Upper lobe of right lung (tissue), 1 donor: ENCODE measurements at regions not wholly inside any gene's neighbourhood (a gene's known extent, or its start where the extent isn't known, plus 50 kb on each side); places are given as distances from the start of the nearest gene placed in this dataset.

Source experiments
- ATAC-seq: fragments of 200-7000 bp; cut with Tn5 transposase; one replicate; pipeline ENCODE4 v1.9.1; 2020; ENCODE audit warnings: mild to moderate bottlenecking, moderate library complexity
- DNase-seq: peaks from one replicate; pipeline ENCODE4 v3.0.0-alpha.2; 2020
- H3K27ac ChIP-seq: fragments of 200-600 bp; one replicate; pipeline ENCODE4 v1.8.0; 2022
- H3K27me3 ChIP-seq: fragments of 200-600 bp; one replicate; pipeline ENCODE4 v1.8.0; 2022; ENCODE audit warnings: mild to moderate bottlenecking
- H3K36me3 ChIP-seq: fragments of 200-600 bp; one replicate; pipeline ENCODE4 v1.8.0; 2022
- H3K4me1 ChIP-seq: fragments of 200-600 bp; one replicate; pipeline ENCODE4 v1.8.0; 2022
- H3K4me3 ChIP-seq: fragments of 200-600 bp; one replicate; pipeline ENCODE4 v1.8.0; 2022; ENCODE audit warnings: mild to moderate bottlenecking
- H3K9me3 ChIP-seq: fragments of 200-600 bp; one replicate; pipeline ENCODE4 v1.8.0; 2022
- intact Hi-C: fragments of 100-400 bp; cut with DNase I; formaldehyde crosslinking; loops from one replicate; pipeline ENCODE4 v1.11.0; 2022
- TF ChIP-seq, protein P1 (sequence below): fragments of 200-600 bp; IDR thresholded peaks from one replicate; pipeline ENCODE4 v1.8.0; 2022; ENCODE audit warnings: antibody characterized with exemption
- donor health status: DM: no; HTN: yes; CAD: no; lungs with severe emphysema.

DNA sequence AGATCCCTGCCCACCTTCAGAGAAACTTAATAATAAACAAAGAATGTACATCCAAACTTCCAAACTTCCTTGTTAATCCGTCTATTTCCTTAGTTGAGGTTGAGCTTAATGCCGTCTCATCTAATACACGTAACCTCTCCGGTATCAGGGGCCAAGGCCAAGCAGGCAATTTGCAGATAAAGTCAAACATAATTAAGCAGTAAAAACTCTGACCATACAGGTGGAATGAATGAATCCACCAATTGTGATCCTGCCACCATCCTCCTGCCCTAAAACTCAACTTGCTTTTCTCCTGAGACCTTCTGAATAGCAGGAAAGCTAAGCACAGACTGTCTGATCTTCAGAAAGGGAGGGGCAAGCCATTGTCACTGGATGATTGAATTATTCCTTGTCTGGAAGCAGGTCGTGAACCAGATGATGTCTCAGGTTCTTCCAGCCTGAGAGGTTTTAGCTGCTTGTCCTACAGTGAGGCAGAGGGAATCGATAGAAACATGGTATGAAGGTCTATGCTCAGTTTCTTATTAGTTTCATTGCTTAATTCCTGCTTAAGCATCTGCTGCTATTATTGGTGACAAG lies 1111.8 kb upstream of the EEF2KMT start:
- no peaks in the 10 kb centered on the region for H3K36me3 ChIP-seq
- H3K27me3 ChIP-seq, result no peaks in the 10 kb centered on the region
- TF ChIP-seq, protein P1, sequence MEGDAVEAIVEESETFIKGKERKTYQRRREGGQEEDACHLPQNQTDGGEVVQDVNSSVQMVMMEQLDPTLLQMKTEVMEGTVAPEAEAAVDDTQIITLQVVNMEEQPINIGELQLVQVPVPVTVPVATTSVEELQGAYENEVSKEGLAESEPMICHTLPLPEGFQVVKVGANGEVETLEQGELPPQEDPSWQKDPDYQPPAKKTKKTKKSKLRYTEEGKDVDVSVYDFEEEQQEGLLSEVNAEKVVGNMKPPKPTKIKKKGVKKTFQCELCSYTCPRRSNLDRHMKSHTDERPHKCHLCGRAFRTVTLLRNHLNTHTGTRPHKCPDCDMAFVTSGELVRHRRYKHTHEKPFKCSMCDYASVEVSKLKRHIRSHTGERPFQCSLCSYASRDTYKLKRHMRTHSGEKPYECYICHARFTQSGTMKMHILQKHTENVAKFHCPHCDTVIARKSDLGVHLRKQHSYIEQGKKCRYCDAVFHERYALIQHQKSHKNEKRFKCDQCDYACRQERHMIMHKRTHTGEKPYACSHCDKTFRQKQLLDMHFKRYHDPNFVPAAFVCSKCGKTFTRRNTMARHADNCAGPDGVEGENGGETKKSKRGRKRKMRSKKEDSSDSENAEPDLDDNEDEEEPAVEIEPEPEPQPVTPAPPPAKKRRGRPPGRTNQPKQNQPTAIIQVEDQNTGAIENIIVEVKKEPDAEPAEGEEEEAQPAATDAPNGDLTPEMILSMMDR, result no peak
- no peaks in the 10 kb centered on the region for H3K4me1 ChIP-seq
- H3K4me3 ChIP-seq, result no peak overlapping the region
- no peaks in the 10 kb centered on the region for H3K9me3 ChIP-seq
- intact Hi-C loops, result no loop called here
- DNase-seq, result no peak
- no peak overlapping the region for H3K27ac ChIP-seq
- ATAC-seq, result no peak

DNA sequence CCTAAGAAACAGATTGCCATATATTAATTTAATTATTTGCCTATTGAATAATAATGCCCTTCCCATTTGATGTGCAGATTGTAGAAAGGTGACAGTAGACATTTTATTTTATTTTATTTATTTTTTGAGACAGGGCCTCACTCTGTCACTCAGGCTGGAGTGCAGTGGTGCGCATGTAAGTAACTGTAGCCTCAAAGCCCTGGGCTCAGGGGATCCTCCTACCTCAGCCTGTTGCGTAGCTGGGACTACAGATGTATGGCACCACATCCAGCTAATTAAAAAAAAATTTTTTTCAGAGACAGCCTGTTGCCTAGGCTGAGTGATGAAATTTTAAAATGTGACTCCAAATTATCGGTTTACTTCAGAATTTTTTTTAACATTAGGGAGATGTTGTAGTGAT lies 1110.0 kb upstream of the EEF2KMT start:
- no peaks in the 10 kb centered on the region for H3K27me3 ChIP-seq
- no peaks in the 10 kb centered on the region for H3K36me3 ChIP-seq
- DNase-seq, result no peak
- TF ChIP-seq, protein P1, result no peak
- intact Hi-C loops, result no loop called here
- H3K9me3 ChIP-seq, result no peaks in the 10 kb centered on the region
- no peak overlapping the region for H3K27ac ChIP-seq
- ATAC-seq, result no peak
- H3K4me1 ChIP-seq, result no peaks in the 10 kb centered on the region
- H3K4me3 ChIP-seq, result no peak overlapping the region

DNA sequence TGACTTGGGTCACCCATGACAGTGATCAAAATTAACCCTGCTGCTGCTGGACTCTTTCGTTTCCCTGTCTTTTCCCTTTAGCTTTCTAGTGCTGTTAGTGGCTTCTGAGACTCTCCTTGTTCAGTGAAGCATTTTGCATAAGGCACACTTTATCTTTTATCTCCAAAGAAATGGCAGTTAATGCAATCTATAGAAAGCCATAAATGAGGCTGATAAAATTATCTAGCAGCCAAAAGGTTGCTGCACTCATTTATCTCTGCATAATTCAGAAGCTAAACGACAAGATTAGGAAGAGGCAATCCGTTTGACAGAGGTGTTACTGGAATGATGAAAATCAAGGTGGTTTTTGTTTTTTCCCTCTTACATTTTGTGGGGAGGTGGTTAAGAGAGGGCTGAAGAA lies 1109.5 kb upstream of the EEF2KMT start:
- Histone ChIP-seq H3K4me1 (no peaks in the 10 kb centered on the region), H3K4me3 (no peak overlapping the region), H3K27me3 (no peaks in the 10 kb centered on the region), H3K36me3 (no peaks in the 10 kb centered on the region), H3K9me3 (no peaks in the 10 kb centered on the region), H3K27ac (no peak overlapping the region)
- ATAC-seq (no peak), DNase-seq (no peak)
- intact Hi-C loops, result no loop called here
- TF ChIP-seq, protein P1, result no peak

DNA sequence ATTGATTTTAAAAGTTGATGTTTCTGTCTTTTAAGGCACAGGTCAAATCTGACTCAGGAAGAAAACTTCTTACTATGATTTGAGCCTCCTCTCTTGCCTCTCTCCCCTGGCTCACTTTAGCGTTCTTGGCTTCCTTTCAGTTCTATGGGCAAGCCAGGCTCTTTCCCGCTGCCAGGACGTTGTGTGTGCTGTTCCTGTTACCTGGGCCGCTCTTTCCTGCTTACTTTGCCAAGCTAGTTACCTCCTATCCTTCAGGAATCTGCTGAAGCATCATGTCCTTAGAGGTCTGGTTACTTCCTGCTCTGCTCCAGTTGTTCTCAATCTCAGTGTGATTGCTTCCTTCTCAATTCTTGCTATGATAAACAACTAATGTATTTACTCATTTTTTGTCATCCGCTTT lies 1108.5 kb upstream of the EEF2KMT start:
- Histone ChIP-seq H3K9me3 (no peaks in the 10 kb centered on the region), H3K27me3 (no peaks in the 10 kb centered on the region), H3K36me3 (no peaks in the 10 kb centered on the region), H3K4me3 (no peak overlapping the region), H3K4me1 (no peaks in the 10 kb centered on the region), H3K27ac (no peak overlapping the region)
- DNase-seq, result no peak
- TF ChIP-seq, protein P1, result no peak
- intact Hi-C loops, result no loop called here
- peak; percentile 73 for ATAC-seq

DNA sequence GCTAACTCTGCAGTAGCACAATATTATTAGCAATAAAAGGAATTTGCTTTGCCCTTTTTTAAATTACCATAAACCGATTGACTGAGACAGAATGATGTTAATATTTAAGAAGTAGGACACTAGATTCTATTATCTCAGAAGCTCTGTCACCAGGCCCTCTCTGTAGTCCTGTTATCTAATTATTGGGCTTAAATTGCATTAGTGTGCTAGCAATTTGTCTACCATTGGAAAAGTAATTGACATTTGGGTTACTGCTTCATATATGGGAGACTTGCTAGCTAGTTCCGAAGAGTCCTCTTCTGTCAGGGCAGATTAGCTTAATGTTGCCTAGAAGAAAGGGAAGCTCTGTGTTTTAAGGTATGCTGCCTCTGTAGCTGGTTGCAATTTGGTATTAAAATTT lies 1107.3 kb upstream of the EEF2KMT start:
- Histone ChIP-seq H3K36me3 (no peaks in the 10 kb centered on the region), H3K27ac (no peak overlapping the region), H3K4me3 (no peak overlapping the region), H3K4me1 (no peaks in the 10 kb centered on the region), H3K9me3 (no peaks in the 10 kb centered on the region), H3K27me3 (no peaks in the 10 kb centered on the region)
- ATAC-seq (no peak), DNase-seq (no peak)
- intact Hi-C loops, result no loop called here
- TF ChIP-seq, protein P1, result no peak

DNA sequence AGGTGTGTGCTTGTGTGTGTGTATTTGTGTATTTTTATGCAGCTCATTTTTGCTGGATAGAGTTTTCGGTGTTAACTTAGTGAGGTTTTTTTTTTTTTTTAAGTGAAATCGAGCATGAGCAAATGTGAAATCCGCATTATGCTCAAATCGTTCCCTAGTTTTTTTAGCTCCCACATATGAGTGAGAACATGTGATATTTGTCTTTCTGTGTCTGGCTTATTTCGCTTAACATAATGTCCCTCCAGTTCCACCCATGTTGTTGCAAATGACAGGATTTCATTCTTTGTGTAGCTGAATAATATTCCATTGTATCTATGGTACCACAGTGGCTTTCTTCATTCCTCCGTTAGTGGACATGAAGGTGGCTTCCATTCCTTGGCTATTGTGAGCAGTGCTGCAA lies 1103.3 kb upstream of the EEF2KMT start:
- DNase-seq (no peak), ATAC-seq (no peak)
- Histone ChIP-seq H3K9me3 (no peaks in the 10 kb centered on the region), H3K27ac (no peak overlapping the region), H3K27me3 (no peaks in the 10 kb centered on the region), H3K36me3 (no peaks in the 10 kb centered on the region), H3K4me3 (no peak overlapping the region), H3K4me1 (no peaks in the 10 kb centered on the region)
- intact Hi-C loops, result no loop called here
- TF ChIP-seq, protein P1, result no peak
